ACC112 (cell line): ENCODE measurements at regions not wholly inside any gene's neighbourhood (a gene's known extent, or its start where the extent isn't known, plus 50 kb on each side); places are given as distances from the start of the nearest gene placed in this dataset.

Experiments
- H2AFZ ChIP-seq: fragments of 200-600 bp; sonication (generic); one replicate; pipeline ENCODE4 v1.6.0; 2017; ENCODE audit warnings: antibody characterized with exemption, low read length; ENCODE audit not compliant: unreplicated experiment
- H3K27ac ChIP-seq: fragments of 200-600 bp; sonication (generic); 2 replicates; pipeline ENCODE4 v1.5.1; 2014; ENCODE audit warnings: low read depth, mild to moderate bottlenecking, antibody characterized with exemption, low read length, moderate library complexity
- H3K27me3 ChIP-seq: fragments of 200-600 bp; sonication (generic); 2 replicates; pipeline ENCODE4 v1.6.1; 2014; ENCODE audit warnings: mild to moderate bottlenecking, antibody characterized with exemption, low read length, moderate library complexity, mixed read lengths; ENCODE audit not compliant: insufficient read depth
- H3K36me3 ChIP-seq: fragments of 200-600 bp; sonication (generic); 2 replicates; pipeline ENCODE4 v1.6.1; 2016; ENCODE audit warnings: mild to moderate bottlenecking, antibody characterized with exemption, low read length, moderate library complexity, mixed read lengths; ENCODE audit not compliant: insufficient read depth
- H3K4me1 ChIP-seq: fragments of 200-600 bp; sonication (generic); one replicate; pipeline ENCODE4 v1.6.1; 2016; ENCODE audit warnings: low read length, mixed read lengths; ENCODE audit not compliant: insufficient read depth, unreplicated experiment, control insufficient read depth
- H3K4me3 ChIP-seq: fragments of 200-600 bp; sonication (generic); 2 replicates; pipeline ENCODE4 v1.5.1; 2014; ENCODE audit warnings: mild to moderate bottlenecking, low read depth, low read length
- H3K79me2 ChIP-seq: fragments of 200-600 bp; sonication (generic); one replicate; pipeline ENCODE4 v1.6.0; 2016; ENCODE audit warnings: low read length; ENCODE audit not compliant: control insufficient read depth, unreplicated experiment, insufficient read depth

DNA sequence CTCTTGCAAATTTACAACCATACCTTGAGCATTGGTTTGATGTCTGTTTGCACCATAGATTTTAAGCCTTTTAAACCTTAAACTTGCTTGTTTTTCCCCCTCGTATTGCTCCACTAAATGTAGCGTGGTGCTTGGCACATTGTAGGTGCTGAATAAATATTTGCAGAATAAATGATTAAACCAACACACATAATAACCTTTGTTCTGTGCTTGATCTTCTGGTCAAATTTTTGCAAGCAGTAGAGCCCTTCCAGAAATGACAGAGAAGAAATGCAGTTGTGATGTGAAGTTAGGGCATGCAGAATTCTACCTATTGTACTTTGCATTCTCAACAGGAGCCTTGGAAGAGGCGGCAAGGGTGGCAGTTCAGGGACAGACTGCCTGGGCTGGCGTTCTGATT, 394.4 kb upstream of the TBX3 start:
- Histone ChIP-seq H3K4me3 (no peak overlapping the region), H3K27ac (no peak overlapping the region)

DNA sequence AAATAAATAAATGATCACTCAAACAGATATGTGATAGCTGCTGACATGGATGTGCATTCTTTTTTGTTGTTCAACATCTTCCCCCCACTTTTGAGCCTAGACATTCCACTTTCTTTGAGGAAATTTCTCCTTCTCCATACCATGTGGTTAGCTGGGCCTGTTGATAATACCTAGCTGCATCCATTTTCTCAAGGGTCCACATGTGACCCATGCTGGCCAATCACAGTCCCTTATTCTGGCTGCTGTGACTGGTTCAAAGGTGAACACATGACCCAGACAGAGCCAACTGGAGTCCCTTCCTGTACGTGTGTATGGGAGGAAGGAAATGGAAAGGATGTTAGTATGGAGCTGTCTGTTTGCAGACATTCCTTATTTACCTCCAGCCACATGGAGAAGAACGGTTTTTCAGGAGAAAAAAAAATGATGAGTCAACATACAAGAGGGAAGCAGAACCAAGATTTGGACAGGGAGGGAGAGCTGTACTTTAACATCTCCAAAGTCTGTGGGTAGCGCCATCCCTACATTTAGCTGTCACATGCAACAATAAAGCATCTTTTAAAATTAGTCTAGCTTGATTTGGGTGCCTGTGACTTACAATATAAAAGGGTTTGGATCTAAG, 391.7 kb upstream of the TBX3 start:
- H3K27ac ChIP-seq = no peak overlapping the region
- H2AFZ ChIP-seq = no peak overlapping the region
- no peaks in the 10 kb centered on the region for H3K27me3 ChIP-seq
- H3K36me3 ChIP-seq = no peaks in the 10 kb centered on the region
- no peaks in the 10 kb centered on the region for H3K79me2 ChIP-seq
- no peaks in the 10 kb centered on the region for H3K4me1 ChIP-seq
- H3K4me3 ChIP-seq = no peak overlapping the region

More for the DNA sequence above, 394.4 kb upstream of the TBX3 start:
- H3K27me3 ChIP-seq = peaks cover 3% of the 10 kb centered on the region; the same call in 1 of the 2 replicates
- no peaks in the 10 kb centered on the region for H3K36me3 ChIP-seq
- no peaks in the 10 kb centered on the region for H3K79me2 ChIP-seq
- no peaks in the 10 kb centered on the region for H3K4me1 ChIP-seq
- no peak overlapping the region for H2AFZ ChIP-seq

DNA sequence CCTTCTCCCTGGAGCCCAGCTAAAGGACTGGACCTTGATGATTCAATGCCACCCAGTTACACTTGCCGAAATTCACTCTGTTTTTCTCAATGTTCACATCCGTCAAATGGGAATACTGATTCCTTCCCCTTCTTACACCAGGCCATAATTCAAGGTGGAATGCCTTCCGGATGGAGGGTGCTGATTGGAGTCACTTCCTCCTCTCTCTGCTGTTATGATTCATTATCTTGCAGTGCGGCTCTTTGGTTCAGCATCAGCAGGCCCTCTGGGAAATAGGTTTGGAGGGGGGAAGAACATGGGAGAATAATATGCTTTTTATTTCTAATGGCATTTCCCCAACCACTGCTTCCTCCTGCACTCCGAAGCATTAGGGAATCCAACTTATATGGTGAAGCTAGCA, 390.6 kb upstream of the TBX3 start:
- Histone ChIP-seq H3K27me3 (no peaks in the 10 kb centered on the region), H3K36me3 (no peaks in the 10 kb centered on the region), H3K27ac (no peak overlapping the region), H3K79me2 (no peaks in the 10 kb centered on the region), H3K4me3 (no peak overlapping the region), H3K4me1 (no peaks in the 10 kb centered on the region), H2AFZ (no peak overlapping the region)

DNA sequence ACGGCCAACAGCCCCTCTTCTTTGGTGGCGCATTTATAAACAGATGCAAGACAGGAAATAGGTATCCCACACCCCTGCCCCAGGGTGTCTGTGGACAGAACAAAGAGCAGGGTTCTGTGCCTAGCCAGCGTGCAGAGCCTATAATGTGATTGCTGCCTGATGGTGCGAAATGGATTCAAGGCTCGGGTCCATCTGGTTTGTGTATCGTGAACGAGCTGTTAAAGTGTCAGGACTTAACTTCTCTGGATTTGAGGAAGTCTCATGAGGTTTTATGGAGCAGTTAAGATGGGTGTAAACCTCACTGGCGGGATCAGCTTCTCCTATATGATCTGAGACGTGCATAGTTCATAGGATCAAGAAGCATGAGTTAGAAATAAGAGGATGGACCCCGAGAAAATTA, 388.7 kb upstream of the TBX3 start:
- Histone ChIP-seq H3K79me2 (no peaks in the 10 kb centered on the region), H2AFZ (no peak overlapping the region), H3K27me3 (no peaks in the 10 kb centered on the region), H3K27ac (no peak overlapping the region), H3K4me1 (no peaks in the 10 kb centered on the region), H3K36me3 (no peaks in the 10 kb centered on the region), H3K4me3 (no peak overlapping the region)

DNA sequence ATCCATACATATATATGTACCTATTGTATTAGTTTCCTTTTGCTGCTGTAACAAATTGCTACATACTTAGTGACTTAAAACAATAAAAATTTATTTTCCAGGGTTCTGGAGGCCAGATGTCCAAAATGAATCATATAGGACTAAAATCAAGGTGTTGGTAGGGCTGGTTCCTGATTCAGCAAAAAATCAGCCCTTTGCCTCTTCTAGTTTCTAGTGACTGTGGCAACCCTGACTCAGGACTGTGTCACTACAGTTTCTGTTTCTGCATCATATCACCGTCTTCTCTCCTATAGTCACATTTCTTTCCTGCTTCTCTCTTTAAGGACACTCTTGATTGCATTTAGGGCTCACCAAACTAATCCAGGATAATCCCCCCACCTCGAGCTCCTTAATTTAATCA, 386.3 kb upstream of the TBX3 start:
- no peaks in the 10 kb centered on the region for H3K79me2 ChIP-seq
- H3K36me3 ChIP-seq = no peaks in the 10 kb centered on the region
- H3K27ac ChIP-seq = no peak overlapping the region
- H3K4me1 ChIP-seq = no peaks in the 10 kb centered on the region
- no peak overlapping the region for H2AFZ ChIP-seq
- no peak overlapping the region for H3K4me3 ChIP-seq
- H3K27me3 ChIP-seq = no peaks in the 10 kb centered on the region

DNA sequence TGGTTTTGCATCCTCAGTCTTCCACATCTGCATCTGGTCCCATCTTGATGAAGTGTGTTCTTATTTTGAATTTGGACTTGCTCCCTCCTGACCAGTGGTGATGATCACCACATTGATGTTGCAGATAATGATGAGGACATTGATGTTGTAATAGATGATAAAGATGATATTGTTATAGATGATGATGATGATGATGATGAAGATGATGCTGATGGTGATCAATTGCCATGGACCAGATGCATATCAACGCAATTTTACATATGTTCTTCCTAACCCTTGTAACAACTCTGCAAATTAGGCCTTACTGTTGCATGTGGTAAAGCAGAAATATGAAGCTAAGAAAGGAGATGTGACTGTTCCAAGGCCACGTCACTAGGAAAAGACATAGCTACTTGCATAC, 380.3 kb upstream of the TBX3 start:
- Histone ChIP-seq H3K4me1 (no peaks in the 10 kb centered on the region), H2AFZ (no peak overlapping the region), H3K36me3 (no peaks in the 10 kb centered on the region), H3K27me3 (no peaks in the 10 kb centered on the region), H3K4me3 (no peak overlapping the region), H3K79me2 (no peaks in the 10 kb centered on the region), H3K27ac (no peak overlapping the region)

DNA sequence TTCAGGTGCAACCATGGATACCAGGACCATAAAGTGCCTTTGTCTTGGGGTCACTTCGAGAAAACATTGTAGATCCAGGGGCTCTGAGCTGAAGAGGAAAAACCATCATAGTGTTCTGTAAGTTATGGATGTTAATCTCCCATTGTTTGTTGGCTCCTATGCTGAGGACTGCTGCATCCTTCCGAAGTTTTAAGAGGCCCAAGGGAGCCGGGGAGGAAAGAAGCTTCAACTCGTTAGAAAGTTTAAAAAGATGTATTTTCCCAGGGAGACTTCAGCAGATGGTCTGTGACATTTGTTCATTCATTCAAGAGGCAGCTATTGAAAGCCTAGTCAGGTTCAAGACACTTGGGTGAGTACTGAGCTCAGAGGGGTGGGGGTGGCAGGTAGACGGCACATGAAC, 378.8 kb upstream of the TBX3 start:
- Histone ChIP-seq H3K27ac (no peak overlapping the region), H3K36me3 (no peaks in the 10 kb centered on the region), H3K4me1 (no peaks in the 10 kb centered on the region), H2AFZ (no peak overlapping the region), H3K4me3 (no peak overlapping the region), H3K27me3 (no peaks in the 10 kb centered on the region), H3K79me2 (no peaks in the 10 kb centered on the region)

DNA sequence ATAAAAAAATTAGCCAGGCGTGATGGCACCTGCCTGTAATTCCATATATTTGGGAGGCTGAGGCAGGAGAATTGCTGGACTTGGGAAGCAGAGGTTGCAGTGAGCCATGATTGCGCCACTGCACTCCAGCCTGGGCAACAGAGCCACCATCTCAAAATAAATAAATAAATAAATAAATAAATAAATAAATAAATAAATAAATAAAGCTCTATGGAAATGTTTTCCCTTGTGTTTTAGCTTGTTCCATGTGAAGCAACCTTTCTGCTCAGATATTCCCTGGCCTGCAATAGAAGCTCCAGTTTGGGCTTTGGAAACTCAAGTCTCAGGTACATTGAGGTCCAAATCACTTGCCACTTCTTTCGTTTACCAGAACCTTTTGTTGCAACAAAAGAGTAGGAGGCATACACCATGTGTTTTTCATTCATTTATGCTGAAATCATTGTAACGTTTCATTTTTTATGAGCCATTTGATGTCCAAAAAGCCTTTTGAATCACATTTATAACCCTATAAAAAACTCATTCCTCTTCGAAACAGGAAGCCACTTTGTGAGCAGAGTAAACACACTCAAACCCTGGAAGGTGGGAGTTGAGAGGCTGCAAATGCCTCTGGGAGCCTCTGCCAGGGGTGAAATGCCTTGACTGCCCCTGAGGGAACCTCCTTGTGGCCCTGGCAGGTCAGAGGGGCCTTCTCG, 376.6 kb upstream of the TBX3 start:
- H3K36me3 ChIP-seq = no peaks in the 10 kb centered on the region
- H2AFZ ChIP-seq = no peak overlapping the region
- H3K27ac ChIP-seq = no peak overlapping the region
- no peaks in the 10 kb centered on the region for H3K27me3 ChIP-seq
- H3K4me3 ChIP-seq = no peak overlapping the region
- no peaks in the 10 kb centered on the region for H3K79me2 ChIP-seq
- no peaks in the 10 kb centered on the region for H3K4me1 ChIP-seq

DNA sequence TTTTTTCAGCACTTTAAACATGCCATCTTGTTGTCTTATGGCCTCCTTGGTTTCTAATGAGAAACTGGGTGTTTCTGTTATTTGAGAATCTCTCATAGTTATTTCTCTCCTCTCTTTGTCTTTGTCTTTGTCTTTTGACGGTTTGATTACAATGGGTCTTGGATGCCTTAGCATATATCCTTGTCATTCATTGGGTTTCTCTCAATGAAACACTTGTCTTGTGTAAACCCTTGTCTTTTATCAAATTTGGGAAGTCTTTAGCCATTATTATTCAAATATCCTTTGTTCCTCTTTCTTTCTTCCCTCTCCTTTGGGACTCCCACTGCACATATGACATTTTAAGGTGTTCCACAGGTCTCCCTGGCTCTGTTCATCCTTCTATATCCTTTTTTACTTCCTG, 373.5 kb upstream of the TBX3 start:
- no peak overlapping the region for H3K27ac ChIP-seq
- H3K79me2 ChIP-seq = no peaks in the 10 kb centered on the region
- H3K4me3 ChIP-seq = no peak overlapping the region
- H3K36me3 ChIP-seq = no peaks in the 10 kb centered on the region
- no peak overlapping the region for H2AFZ ChIP-seq
- H3K27me3 ChIP-seq = no peaks in the 10 kb centered on the region; the same call in 1 of the 2 replicates
- H3K4me1 ChIP-seq = no peaks in the 10 kb centered on the region

DNA sequence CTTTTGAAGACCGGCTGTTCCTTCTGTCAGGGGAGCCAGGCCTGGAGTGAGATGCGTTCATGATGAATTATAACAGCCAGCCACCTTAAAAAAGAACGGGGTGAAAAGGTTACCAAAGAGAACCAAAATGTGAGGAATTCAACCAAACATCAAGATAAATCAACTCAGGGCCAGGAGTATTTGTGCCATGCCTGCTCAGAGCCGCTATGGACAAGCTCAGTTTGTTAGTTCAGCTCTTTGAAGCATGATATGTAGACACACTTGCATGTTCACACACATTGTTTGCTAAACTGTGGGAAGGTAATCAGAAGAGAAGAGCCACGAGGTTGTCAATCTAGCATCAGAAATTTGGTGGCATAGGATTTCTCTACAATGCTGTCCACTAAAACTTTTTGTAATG, 367.4 kb upstream of the TBX3 start:
- H3K79me2 ChIP-seq = no peaks in the 10 kb centered on the region
- H2AFZ ChIP-seq = no peak overlapping the region
- no peaks in the 10 kb centered on the region for H3K36me3 ChIP-seq
- no peak overlapping the region for H3K4me3 ChIP-seq
- no peak overlapping the region for H3K27ac ChIP-seq
- H3K4me1 ChIP-seq = no peaks in the 10 kb centered on the region
- peaks cover 4% of the 10 kb centered on the region; the same call in 1 of the 2 replicates for H3K27me3 ChIP-seq

DNA sequence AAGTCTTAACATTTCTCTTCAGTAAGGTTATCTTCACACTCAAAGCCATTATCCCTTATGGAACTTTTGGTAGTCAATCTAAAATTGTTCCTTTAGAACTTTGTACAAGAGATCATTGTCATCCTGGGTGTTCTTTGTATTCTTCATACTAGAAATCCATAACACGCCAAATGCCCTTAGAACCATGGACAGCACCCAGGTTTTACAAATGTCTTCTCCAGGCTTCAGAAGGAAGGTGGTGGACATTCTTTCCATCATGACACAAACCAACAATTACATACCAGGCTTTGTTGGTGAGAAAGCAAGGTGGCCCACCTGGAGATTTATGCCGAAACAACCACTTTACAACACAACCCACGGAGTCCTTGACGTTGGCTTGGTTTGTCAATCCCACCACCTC, 365.6 kb upstream of the TBX3 start:
- Histone ChIP-seq H3K36me3 (no peaks in the 10 kb centered on the region), H3K79me2 (no peaks in the 10 kb centered on the region), H3K27me3 (peaks cover 9% of the 10 kb centered on the region; the same call in 1 of the 2 replicates), H3K4me1 (no peaks in the 10 kb centered on the region), H3K27ac (no peak overlapping the region), H2AFZ (no peak overlapping the region), H3K4me3 (no peak overlapping the region)
